WTC11 (cell line): ENCODE measurements at regions not wholly inside any gene's neighbourhood (a gene's known extent, or its start where the extent isn't known, plus 50 kb on each side); places are given as distances from the start of the nearest gene placed in this dataset.

Experiments used
- ATAC-seq: fragments of 200-7000 bp; cut with Tn5 transposase; 2 replicates; pipeline ENCODE4 v1.10.0; 2021; ENCODE audit warnings: mild to moderate bottlenecking, moderate library complexity
- CTCF ChIA-PET: fragments of 300-600 bp; sonication (Branson Sonifier 250); formaldehyde crosslinking; loops from one replicate; lab custom pipeline; 2021; ENCODE audit warnings: antibody characterized with exemption; lab: Charles Lee
- POLR2A ChIA-PET: fragments of 350-600 bp; sonication (Branson Sonifier 250); formaldehyde crosslinking; loops from one replicate; lab custom pipeline; 2021; ENCODE audit warnings: antibody characterized with exemption; lab: Charles Lee
- DNase-seq: peaks from one replicate; pipeline ENCODE4 v3.0.0; 2021; ENCODE audit warnings: low spot score
- H3K27ac Mint-ChIP-seq: 2 replicates; pipeline ENCODE4 v1.8.0; 2021; ENCODE audit warnings: mixed read lengths
- H3K27me3 Mint-ChIP-seq: 2 replicates; pipeline ENCODE4 v1.8.0; 2021; ENCODE audit warnings: low read depth, mild to moderate bottlenecking, moderate library complexity, mixed read lengths
- H3K36me3 Mint-ChIP-seq: 2 replicates; pipeline ENCODE4 v1.8.0; 2021; ENCODE audit warnings: mixed read lengths
- H3K4me1 Mint-ChIP-seq: 2 replicates; pipeline ENCODE4 v1.8.0; 2022; ENCODE audit warnings: mixed read lengths
- H3K4me3 Mint-ChIP-seq: 2 replicates; pipeline ENCODE4 v1.8.0; 2021; ENCODE audit warnings: mild to moderate bottlenecking, moderate library complexity, mixed read lengths
- H3K9me3 Mint-ChIP-seq: 2 replicates; pipeline ENCODE4 v1.8.0; 2021; ENCODE audit warnings: mixed read lengths
- ESRRA ChIP-seq: sonication (generic); formaldehyde crosslinking; IDR thresholded peaks from 2 replicates; pipeline ENCODE4 v1.8.1; 2022; ENCODE audit warnings: mild to moderate bottlenecking, missing genetic modification reagents, borderline replicate concordance
- GABPB1 ChIP-seq: sonication (generic); formaldehyde crosslinking; IDR thresholded peaks from 2 replicates; pipeline ENCODE4 v1.8.1; 2023; ENCODE audit warnings: mild to moderate bottlenecking, missing genetic modification reagents
- IRF2 ChIP-seq: sonication (generic); formaldehyde crosslinking; IDR thresholded peaks from 2 replicates; pipeline ENCODE4 v1.8.0; 2022; ENCODE audit warnings: low read depth, missing genetic modification reagents, borderline replicate concordance
- JAZF1 ChIP-seq: fragments of 250-450 bp; sonication (Bioruptor Pico); IDR thresholded peaks from 2 replicates; pipeline ENCODE4 v1.9.0; 2021; ENCODE audit warnings: moderate library complexity, mild to moderate bottlenecking, inconsistent platforms
- NFYB ChIP-seq: sonication (generic); formaldehyde crosslinking; conservative IDR thresholded peaks from 2 replicates; pipeline ENCODE4 v1.8.0; 2022; ENCODE audit warnings: low read depth, missing genetic modification reagents
- NR1H2 ChIP-seq: sonication (generic); formaldehyde crosslinking; IDR thresholded peaks from 2 replicates; pipeline ENCODE4 v1.9.0; 2021; ENCODE audit warnings: mild to moderate bottlenecking, moderate library complexity, missing genetic modification reagents
- NR2C2 ChIP-seq: sonication (generic); formaldehyde crosslinking; IDR thresholded peaks from 2 replicates; pipeline ENCODE4 v1.8.0; 2022; ENCODE audit warnings: mild to moderate bottlenecking, missing genetic modification reagents
- NR3C1 ChIP-seq: sonication (generic); formaldehyde crosslinking; conservative IDR thresholded peaks from 2 replicates; pipeline ENCODE4 v1.8.1; 2023; ENCODE audit warnings: low read depth, mild to moderate bottlenecking, missing genetic modification reagents
- RORB ChIP-seq: fragments of 250-450 bp; sonication (Bioruptor Pico); IDR thresholded peaks from 2 replicates; pipeline ENCODE4 v1.9.0; 2021; ENCODE audit warnings: mild to moderate bottlenecking
- ZBTB21 ChIP-seq: sonication (generic); formaldehyde crosslinking; IDR thresholded peaks from 2 replicates; pipeline ENCODE4 v1.8.1; 2023; ENCODE audit warnings: mild to moderate bottlenecking, missing genetic modification reagents, borderline replicate concordance
- TF ChIP-seq, protein P1 (sequence below): sonication (generic); formaldehyde crosslinking; IDR thresholded peaks from 2 replicates; pipeline ENCODE4 v1.8.1; 2022; ENCODE audit warnings: mild to moderate bottlenecking, moderate library complexity, missing genetic modification reagents
- TF ChIP-seq, protein P2 (sequence below): fragments of 200-600 bp; IDR thresholded peaks from 2 replicates; pipeline ENCODE4 v1.8.0; 2022; ENCODE audit warnings: antibody characterized with exemption
- TF ChIP-seq, protein P3 (sequence below): fragments of 250-450 bp; sonication (Bioruptor Pico); IDR thresholded peaks from 2 replicates; pipeline ENCODE4 v2.1.2; 2022; ENCODE audit warnings: mild to moderate bottlenecking, moderate library complexity
- TF ChIP-seq, protein P4 (sequence below): sonication (generic); formaldehyde crosslinking; IDR thresholded peaks from 2 replicates; pipeline ENCODE4 v1.8.1; 2023; ENCODE audit warnings: mild to moderate bottlenecking, missing genetic modification reagents, moderate library complexity
- TF ChIP-seq, protein P5 (sequence below): sonication (generic); formaldehyde crosslinking; IDR thresholded peaks from 2 replicates; pipeline ENCODE4 v1.8.0; 2022; ENCODE audit warnings: mild to moderate bottlenecking, missing genetic modification reagents
- TF ChIP-seq, protein P6 (sequence below): sonication (generic); formaldehyde crosslinking; IDR thresholded peaks from 2 replicates; pipeline ENCODE4 v1.8.0; 2023; ENCODE audit warnings: missing genetic modification reagents
- TF ChIP-seq, protein P7 (sequence below): sonication (generic); formaldehyde crosslinking; conservative IDR thresholded peaks from 2 replicates; pipeline ENCODE4 v1.8.1; 2023; ENCODE audit warnings: mild to moderate bottlenecking, low read depth, missing genetic modification reagents, moderate library complexity
- TF ChIP-seq, protein P8 (sequence below): fragments of 250-450 bp; sonication (Bioruptor Pico); IDR thresholded peaks from 2 replicates; pipeline ENCODE4 v1.9.0; 2021; ENCODE audit warnings: moderate library complexity, mild to moderate bottlenecking, inconsistent platforms, borderline replicate concordance
- TF ChIP-seq, protein P9 (sequence below): sonication (generic); formaldehyde crosslinking; IDR thresholded peaks from 2 replicates; pipeline ENCODE4 v1.8.1; 2023; ENCODE audit warnings: mild to moderate bottlenecking, missing genetic modification reagents, borderline replicate concordance
- TF ChIP-seq, protein P10 (sequence below): sonication (generic); formaldehyde crosslinking; IDR thresholded peaks from 2 replicates; pipeline ENCODE4 v1.8.1; 2022; ENCODE audit warnings: low read depth, missing genetic modification reagents, borderline replicate concordance

DNA sequence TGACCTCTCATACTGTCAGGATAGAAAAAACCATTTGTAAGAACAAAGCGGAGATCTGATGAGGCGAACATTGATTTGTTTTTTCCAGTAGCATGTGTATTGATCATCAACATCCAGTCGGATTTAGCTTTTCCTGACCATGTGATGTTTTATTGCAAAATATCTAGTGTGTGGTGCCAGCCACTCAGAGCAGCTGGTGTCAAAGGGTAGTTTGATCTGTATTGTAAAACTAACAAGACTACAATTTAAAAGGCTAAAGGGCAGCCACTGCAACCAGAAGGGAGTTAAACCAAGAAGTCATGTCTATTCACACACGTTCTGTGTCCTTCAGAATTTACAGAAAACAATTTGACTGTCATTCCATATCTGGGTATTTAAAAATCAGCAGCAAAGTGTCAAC, 719.0 kb upstream of the FRG1 start:
- POLR2A ChIA-PET: no interaction called here
- no peak for DNase-seq
- Mint-ChIP-seq H3K4me3 (no peak overlapping the region), H3K9me3 (no peaks in the 10 kb centered on the region), H3K36me3 (no peaks in the 10 kb centered on the region), H3K27me3 (no peaks in the 10 kb centered on the region), H3K27ac (no peak overlapping the region), H3K4me1 (0 out of 2 replicates have a peak, but pooled peaks cover 2% of the 10 kb centered on the region)
- no peak for ATAC-seq
- TF ChIP-seq NR1H2 (CRISPR knock-in tag) (no peak), NR3C1 (no peak), GABPB1 (no peak), ESRRA (CRISPR knock-in tag) (no peak), NFYB (CRISPR knock-in tag) (no peak), JAZF1 (CRISPR knock-in tag) (no peak), ZBTB21 (CRISPR knock-in tag) (no peak), IRF2 (CRISPR knock-in tag) (no peak), RORB (CRISPR knock-in tag) (no peak), NR2C2 (CRISPR knock-in tag) (no peak)
- TF ChIP-seq, protein P1, sequence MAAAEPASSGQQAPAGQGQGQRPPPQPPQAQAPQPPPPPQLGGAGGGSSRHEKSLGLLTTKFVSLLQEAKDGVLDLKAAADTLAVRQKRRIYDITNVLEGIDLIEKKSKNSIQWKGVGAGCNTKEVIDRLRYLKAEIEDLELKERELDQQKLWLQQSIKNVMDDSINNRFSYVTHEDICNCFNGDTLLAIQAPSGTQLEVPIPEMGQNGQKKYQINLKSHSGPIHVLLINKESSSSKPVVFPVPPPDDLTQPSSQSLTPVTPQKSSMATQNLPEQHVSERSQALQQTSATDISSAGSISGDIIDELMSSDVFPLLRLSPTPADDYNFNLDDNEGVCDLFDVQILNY (CRISPR knock-in tag): no peak
- TF ChIP-seq, protein P2, sequence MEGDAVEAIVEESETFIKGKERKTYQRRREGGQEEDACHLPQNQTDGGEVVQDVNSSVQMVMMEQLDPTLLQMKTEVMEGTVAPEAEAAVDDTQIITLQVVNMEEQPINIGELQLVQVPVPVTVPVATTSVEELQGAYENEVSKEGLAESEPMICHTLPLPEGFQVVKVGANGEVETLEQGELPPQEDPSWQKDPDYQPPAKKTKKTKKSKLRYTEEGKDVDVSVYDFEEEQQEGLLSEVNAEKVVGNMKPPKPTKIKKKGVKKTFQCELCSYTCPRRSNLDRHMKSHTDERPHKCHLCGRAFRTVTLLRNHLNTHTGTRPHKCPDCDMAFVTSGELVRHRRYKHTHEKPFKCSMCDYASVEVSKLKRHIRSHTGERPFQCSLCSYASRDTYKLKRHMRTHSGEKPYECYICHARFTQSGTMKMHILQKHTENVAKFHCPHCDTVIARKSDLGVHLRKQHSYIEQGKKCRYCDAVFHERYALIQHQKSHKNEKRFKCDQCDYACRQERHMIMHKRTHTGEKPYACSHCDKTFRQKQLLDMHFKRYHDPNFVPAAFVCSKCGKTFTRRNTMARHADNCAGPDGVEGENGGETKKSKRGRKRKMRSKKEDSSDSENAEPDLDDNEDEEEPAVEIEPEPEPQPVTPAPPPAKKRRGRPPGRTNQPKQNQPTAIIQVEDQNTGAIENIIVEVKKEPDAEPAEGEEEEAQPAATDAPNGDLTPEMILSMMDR: no peak
- TF ChIP-seq, protein P3, sequence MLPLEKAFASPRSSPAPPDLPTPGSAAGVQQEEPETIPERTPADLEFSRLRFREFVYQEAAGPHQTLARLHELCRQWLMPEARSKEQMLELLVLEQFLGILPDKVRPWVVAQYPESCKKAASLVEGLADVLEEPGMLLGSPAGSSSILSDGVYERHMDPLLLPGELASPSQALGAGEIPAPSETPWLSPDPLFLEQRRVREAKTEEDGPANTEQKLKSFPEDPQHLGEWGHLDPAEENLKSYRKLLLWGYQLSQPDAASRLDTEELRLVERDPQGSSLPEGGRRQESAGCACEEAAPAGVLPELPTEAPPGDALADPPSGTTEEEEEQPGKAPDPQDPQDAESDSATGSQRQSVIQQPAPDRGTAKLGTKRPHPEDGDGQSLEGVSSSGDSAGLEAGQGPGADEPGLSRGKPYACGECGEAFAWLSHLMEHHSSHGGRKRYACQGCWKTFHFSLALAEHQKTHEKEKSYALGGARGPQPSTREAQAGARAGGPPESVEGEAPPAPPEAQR (CRISPR knock-in tag): no peak
- TF ChIP-seq, protein P4, sequence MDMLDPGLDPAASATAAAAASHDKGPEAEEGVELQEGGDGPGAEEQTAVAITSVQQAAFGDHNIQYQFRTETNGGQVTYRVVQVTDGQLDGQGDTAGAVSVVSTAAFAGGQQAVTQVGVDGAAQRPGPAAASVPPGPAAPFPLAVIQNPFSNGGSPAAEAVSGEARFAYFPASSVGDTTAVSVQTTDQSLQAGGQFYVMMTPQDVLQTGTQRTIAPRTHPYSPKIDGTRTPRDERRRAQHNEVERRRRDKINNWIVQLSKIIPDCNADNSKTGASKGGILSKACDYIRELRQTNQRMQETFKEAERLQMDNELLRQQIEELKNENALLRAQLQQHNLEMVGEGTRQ: no peak
- TF ChIP-seq, protein P5, sequence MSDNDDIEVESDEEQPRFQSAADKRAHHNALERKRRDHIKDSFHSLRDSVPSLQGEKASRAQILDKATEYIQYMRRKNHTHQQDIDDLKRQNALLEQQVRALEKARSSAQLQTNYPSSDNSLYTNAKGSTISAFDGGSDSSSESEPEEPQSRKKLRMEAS (CRISPR knock-in tag): no peak
- TF ChIP-seq, protein P6, sequence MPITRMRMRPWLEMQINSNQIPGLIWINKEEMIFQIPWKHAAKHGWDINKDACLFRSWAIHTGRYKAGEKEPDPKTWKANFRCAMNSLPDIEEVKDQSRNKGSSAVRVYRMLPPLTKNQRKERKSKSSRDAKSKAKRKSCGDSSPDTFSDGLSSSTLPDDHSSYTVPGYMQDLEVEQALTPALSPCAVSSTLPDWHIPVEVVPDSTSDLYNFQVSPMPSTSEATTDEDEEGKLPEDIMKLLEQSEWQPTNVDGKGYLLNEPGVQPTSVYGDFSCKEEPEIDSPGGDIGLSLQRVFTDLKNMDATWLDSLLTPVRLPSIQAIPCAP: no peak
- TF ChIP-seq, protein P7, sequence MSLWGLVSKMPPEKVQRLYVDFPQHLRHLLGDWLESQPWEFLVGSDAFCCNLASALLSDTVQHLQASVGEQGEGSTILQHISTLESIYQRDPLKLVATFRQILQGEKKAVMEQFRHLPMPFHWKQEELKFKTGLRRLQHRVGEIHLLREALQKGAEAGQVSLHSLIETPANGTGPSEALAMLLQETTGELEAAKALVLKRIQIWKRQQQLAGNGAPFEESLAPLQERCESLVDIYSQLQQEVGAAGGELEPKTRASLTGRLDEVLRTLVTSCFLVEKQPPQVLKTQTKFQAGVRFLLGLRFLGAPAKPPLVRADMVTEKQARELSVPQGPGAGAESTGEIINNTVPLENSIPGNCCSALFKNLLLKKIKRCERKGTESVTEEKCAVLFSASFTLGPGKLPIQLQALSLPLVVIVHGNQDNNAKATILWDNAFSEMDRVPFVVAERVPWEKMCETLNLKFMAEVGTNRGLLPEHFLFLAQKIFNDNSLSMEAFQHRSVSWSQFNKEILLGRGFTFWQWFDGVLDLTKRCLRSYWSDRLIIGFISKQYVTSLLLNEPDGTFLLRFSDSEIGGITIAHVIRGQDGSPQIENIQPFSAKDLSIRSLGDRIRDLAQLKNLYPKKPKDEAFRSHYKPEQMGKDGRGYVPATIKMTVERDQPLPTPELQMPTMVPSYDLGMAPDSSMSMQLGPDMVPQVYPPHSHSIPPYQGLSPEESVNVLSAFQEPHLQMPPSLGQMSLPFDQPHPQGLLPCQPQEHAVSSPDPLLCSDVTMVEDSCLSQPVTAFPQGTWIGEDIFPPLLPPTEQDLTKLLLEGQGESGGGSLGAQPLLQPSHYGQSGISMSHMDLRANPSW: no peak
- TF ChIP-seq, protein P8, sequence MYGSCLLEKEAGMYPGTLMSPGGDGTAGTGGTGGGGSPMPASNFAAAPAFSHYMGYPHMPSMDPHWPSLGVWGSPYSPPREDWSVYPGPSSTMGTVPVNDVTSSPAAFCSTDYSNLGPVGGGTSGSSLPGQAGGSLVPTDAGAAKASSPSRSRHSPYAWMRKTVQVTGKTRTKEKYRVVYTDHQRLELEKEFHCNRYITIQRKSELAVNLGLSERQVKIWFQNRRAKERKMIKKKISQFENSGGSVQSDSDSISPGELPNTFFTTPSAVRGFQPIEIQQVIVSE (CRISPR knock-in tag): no peak
- TF ChIP-seq, protein P9, sequence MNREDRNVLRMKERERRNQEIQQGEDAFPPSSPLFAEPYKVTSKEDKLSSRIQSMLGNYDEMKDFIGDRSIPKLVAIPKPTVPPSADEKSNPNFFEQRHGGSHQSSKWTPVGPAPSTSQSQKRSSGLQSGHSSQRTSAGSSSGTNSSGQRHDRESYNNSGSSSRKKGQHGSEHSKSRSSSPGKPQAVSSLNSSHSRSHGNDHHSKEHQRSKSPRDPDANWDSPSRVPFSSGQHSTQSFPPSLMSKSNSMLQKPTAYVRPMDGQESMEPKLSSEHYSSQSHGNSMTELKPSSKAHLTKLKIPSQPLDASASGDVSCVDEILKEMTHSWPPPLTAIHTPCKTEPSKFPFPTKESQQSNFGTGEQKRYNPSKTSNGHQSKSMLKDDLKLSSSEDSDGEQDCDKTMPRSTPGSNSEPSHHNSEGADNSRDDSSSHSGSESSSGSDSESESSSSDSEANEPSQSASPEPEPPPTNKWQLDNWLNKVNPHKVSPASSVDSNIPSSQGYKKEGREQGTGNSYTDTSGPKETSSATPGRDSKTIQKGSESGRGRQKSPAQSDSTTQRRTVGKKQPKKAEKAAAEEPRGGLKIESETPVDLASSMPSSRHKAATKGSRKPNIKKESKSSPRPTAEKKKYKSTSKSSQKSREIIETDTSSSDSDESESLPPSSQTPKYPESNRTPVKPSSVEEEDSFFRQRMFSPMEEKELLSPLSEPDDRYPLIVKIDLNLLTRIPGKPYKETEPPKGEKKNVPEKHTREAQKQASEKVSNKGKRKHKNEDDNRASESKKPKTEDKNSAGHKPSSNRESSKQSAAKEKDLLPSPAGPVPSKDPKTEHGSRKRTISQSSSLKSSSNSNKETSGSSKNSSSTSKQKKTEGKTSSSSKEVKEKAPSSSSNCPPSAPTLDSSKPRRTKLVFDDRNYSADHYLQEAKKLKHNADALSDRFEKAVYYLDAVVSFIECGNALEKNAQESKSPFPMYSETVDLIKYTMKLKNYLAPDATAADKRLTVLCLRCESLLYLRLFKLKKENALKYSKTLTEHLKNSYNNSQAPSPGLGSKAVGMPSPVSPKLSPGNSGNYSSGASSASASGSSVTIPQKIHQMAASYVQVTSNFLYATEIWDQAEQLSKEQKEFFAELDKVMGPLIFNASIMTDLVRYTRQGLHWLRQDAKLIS: no peak
- TF ChIP-seq, protein P10, sequence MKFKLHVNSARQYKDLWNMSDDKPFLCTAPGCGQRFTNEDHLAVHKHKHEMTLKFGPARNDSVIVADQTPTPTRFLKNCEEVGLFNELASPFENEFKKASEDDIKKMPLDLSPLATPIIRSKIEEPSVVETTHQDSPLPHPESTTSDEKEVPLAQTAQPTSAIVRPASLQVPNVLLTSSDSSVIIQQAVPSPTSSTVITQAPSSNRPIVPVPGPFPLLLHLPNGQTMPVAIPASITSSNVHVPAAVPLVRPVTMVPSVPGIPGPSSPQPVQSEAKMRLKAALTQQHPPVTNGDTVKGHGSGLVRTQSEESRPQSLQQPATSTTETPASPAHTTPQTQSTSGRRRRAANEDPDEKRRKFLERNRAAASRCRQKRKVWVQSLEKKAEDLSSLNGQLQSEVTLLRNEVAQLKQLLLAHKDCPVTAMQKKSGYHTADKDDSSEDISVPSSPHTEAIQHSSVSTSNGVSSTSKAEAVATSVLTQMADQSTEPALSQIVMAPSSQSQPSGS (CRISPR knock-in tag): no peak
- CTCF ChIA-PET: no interaction called here
